Naive B cell (primary cell): ENCODE measurements at regions not wholly inside any gene's neighbourhood (a gene's known extent, or its start where the extent isn't known, plus 50 kb on each side); places are given as distances from the start of the nearest gene placed in this dataset.
A peak's percentile ranks its signal among the peaks of the same experiment; 100 is the strongest.

Experiments
- ATAC-seq, 2 donors: fragments of 150-1000 bp; cut with Tn5 transposase; 2 replicates each; pipeline ENCODE4 v1.10.0; 2021; ENCODE audit warnings: low read depth in 2 of 2, mild to moderate bottlenecking in 2 of 2, moderate library complexity in 2 of 2
- DNase-seq: peaks from one replicate; pipeline ENCODE4 v3.0.0; 2022
- H3K27ac Mint-ChIP-seq, 6 donors: one replicate each; pipeline ENCODE4 v1.8.0; 2020 to 2022; ENCODE audit warnings: mild to moderate bottlenecking in 6 of 6, mixed read lengths in 6 of 6, moderate library complexity in 5 of 6, inconsistent platforms in 2 of 6
- H3K27me3 Mint-ChIP-seq, 3 donors: one replicate each; pipeline ENCODE4 v1.8.0; 2021 to 2022; ENCODE audit warnings: mixed read lengths in 3 of 3, mild to moderate bottlenecking in 1 of 3
- H3K36me3 Mint-ChIP-seq, 2 donors: one replicate each; pipeline ENCODE4 v1.8.0; 2020 to 2022; ENCODE audit warnings: mixed read lengths in 2 of 2, inconsistent platforms in 1 of 2, mild to moderate bottlenecking in 1 of 2
- H3K4me1 Mint-ChIP-seq, 3 donors: one replicate each; pipeline ENCODE4 v1.8.0; 2020 to 2022; ENCODE audit warnings: mixed read lengths in 3 of 3, inconsistent platforms in 1 of 3, mild to moderate bottlenecking in 1 of 3, moderate library complexity in 1 of 3
- H3K4me3 Mint-ChIP-seq, 8 donors: one replicate each; pipeline ENCODE4 v1.8.0; 2020 to 2022; ENCODE audit warnings: mild to moderate bottlenecking in 8 of 8, mixed read lengths in 8 of 8, moderate library complexity in 8 of 8, inconsistent platforms in 2 of 8
- H3K9me3 Mint-ChIP-seq, 7 donors: one replicate each; pipeline ENCODE4 v1.8.0; 2020 to 2022; ENCODE audit warnings: mixed read lengths in 7 of 7, mild to moderate bottlenecking in 5 of 7, inconsistent platforms in 2 of 7, moderate library complexity in 1 of 7

DNA sequence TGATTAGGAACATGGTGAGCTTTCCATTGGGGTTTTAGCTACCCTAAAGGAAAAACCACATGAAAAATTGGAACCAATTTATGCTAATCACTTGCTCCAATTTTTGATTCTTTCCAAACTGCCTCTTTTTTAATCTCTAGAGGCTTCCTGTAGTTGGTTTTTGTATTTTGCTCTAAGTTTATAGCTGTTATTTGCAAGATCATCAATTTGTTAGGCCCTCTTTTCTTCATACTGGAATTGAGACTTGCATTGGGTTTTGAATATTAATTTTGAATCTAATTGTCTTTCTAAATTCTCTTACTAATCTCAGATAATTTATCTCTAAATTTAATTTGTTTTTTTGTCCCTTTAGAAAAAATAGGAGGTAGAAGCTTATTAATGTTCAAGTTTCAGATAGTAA is 713.3 kb downstream of the REEP3 start:
- Mint-ChIP-seq H3K9me3 (peaks cover 0 to 5% (median 3%) of the 10 kb centered on the region in 7 donors), H3K4me1 (no peaks in the 10 kb centered on the region), H3K4me3 (no peak overlapping the region), H3K36me3 (no peaks in the 10 kb centered on the region), H3K27me3 (no peaks in the 10 kb centered on the region), H3K27ac (no peak overlapping the region)
- DNase-seq (no peak), ATAC-seq (no peak)

DNA sequence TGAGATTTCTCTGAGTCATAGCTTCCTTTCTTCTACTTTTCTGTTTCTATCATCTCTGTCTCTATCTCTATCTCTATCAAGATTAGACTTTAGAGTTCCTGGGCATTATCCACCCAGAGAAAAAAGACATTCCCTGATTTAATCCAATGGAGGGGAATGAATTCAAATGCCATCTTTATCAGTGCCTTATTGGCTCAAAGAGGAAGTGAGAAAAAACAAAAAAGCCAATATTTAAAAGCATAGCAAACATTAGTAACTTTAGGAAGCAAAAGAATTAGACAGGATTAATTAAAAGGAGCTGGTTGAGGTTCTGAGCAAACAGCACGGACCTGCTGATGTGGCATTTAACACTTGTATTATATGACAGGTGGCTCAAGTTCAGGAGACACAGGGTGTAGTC is 736.5 kb downstream of the REEP3 start:
- ATAC-seq: no peak
- Mint-ChIP-seq H3K27me3 (no peaks in the 10 kb centered on the region), H3K36me3 (no peaks in the 10 kb centered on the region), H3K4me3 (no peak overlapping the region), H3K4me1 (no peaks in the 10 kb centered on the region), H3K9me3 (peaks cover 0 to 8% (median 0%) of the 10 kb centered on the region in 7 donors), H3K27ac (no peak overlapping the region)
- no peak for DNase-seq

- Mint-ChIP-seq H3K36me3 (no peaks in the 10 kb centered on the region), H3K4me3 (no peak overlapping the region), H3K27ac (peak overlapping the region in 1 of 6 donors; percentile 0), H3K4me1 (no peaks in the 10 kb centered on the region), H3K9me3 (peaks cover 0 to 8% (median 0%) of the 10 kb centered on the region in 7 donors), H3K27me3 (no peaks in the 10 kb centered on the region)
- ATAC-seq: no peak
- DNase-seq: no peak
These were observed 739.9 kb downstream of the REEP3 start for GRCh38 chr10:64261092-64261491.

DNA sequence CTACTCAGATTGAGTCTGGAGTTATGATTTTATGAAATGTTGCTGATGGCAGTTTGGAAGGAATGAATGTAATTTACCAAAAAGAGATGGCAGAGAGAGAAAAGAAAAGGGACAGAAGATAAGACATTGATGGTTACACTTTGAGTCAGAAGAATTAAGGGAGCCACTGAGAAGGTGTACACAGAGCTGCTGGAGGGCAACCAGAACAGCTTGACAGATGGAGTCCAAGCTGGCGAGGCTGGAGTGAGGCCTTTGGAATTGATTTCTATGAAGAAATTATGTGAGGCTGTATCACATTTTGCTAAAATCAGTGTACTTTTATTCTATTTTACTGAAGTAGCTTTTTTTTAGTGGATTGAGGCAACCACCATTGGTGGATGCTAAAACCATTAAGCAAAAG is 740.5 kb downstream of the REEP3 start:
- Mint-ChIP-seq H3K4me3 (no peak overlapping the region), H3K27me3 (no peaks in the 10 kb centered on the region), H3K9me3 (peaks cover 0 to 8% (median 0%) of the 10 kb centered on the region in 7 donors), H3K27ac (no peak overlapping the region), H3K36me3 (no peaks in the 10 kb centered on the region), H3K4me1 (no peaks in the 10 kb centered on the region)
- no peak for DNase-seq
- ATAC-seq: no peak

- Mint-ChIP-seq H3K27me3 (no peaks in the 10 kb centered on the region), H3K9me3 (peaks cover 0 to 11% (median 2%) of the 10 kb centered on the region in 7 donors), H3K4me1 (no peaks in the 10 kb centered on the region)
These were observed 744.8 kb downstream of the REEP3 start for GRCh38 chr10:64265961-64266360.

DNA sequence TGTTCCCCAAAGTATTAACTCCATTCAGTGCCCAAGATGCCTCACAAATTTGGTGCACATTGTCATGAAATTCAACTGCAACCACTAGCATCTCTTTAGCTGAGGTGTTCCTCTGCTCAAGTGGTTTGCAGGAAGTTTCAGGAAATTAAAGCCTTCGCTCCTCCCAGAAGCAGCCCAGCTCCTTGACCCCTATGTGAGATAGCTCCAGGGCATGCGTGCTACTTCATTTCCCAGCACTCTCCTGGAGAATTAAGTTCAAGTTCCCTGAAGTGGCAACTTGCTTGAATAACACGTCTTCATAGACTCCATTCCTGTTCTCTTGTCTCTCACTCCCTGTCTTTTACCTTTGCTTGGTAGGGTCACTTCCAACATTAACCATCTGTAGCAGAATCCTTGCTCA is 750.3 kb downstream of the REEP3 start:
- Mint-ChIP-seq H3K9me3 (peaks cover 0 to 4% (median 1%) of the 10 kb centered on the region in 7 donors), H3K4me3 (no peak overlapping the region), H3K4me1 (no peaks in the 10 kb centered on the region), H3K27ac (no peak overlapping the region), H3K27me3 (no peaks in the 10 kb centered on the region), H3K36me3 (no peaks in the 10 kb centered on the region)
- ATAC-seq (no peak), DNase-seq (no peak)

More at GRCh38 chr10:64265961-64266360, 744.8 kb downstream of the REEP3 start:
- Mint-ChIP-seq H3K4me3 (no peak overlapping the region), H3K36me3 (no peaks in the 10 kb centered on the region), H3K27ac (no peak overlapping the region)
- no peak for ATAC-seq
- no peak for DNase-seq

DNA sequence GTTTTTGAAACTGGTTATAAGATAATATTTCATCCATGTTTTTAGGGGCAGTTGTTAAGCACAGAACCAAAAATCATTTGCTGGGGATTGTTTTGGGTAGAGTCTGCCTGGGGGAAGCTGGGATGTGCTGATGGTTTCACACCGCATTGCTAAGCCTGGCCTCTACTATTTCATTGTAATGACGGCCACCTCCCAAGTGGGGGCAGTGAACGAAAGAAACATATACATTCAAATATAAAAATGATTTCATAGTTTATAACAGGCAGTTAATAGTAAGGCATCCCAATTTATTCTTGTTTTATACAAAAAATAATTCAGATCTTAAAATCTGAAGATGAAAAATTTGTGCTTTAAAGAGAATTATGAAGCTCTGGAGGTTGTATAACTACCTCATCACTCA is 750.8 kb downstream of the REEP3 start:
- Mint-ChIP-seq H3K27ac (no peak overlapping the region), H3K4me1 (no peaks in the 10 kb centered on the region), H3K36me3 (no peaks in the 10 kb centered on the region), H3K27me3 (no peaks in the 10 kb centered on the region), H3K4me3 (no peak overlapping the region), H3K9me3 (peaks cover 0 to 4% (median 2%) of the 10 kb centered on the region in 7 donors)
- ATAC-seq (no peak), DNase-seq (no peak)

GRCh38 chr10:64275001-64275400 is 753.8 kb downstream of the REEP3 start:
- no peaks in the 10 kb centered on the region for H3K4me1 Mint-ChIP-seq
- H3K9me3 Mint-ChIP-seq: peaks cover 0 to 4% (median 0%) of the 10 kb centered on the region in 7 donors
- no peaks in the 10 kb centered on the region for H3K36me3 Mint-ChIP-seq
- DNase-seq: no peak
- H3K27ac Mint-ChIP-seq: no peak overlapping the region
- no peaks in the 10 kb centered on the region for H3K27me3 Mint-ChIP-seq
- no peak overlapping the region for H3K4me3 Mint-ChIP-seq
- ATAC-seq: no peak

GRCh38 chr10:64275774-64276173 is 754.6 kb downstream of the REEP3 start:
- H3K36me3 Mint-ChIP-seq: no peaks in the 10 kb centered on the region
- DNase-seq: no peak
- H3K27ac Mint-ChIP-seq: no peak overlapping the region
- no peak overlapping the region for H3K4me3 Mint-ChIP-seq
- no peaks in the 10 kb centered on the region for H3K4me1 Mint-ChIP-seq
- peaks cover 0 to 4% (median 0%) of the 10 kb centered on the region in 7 donors for H3K9me3 Mint-ChIP-seq
- no peaks in the 10 kb centered on the region for H3K27me3 Mint-ChIP-seq
- ATAC-seq: no peak

DNA sequence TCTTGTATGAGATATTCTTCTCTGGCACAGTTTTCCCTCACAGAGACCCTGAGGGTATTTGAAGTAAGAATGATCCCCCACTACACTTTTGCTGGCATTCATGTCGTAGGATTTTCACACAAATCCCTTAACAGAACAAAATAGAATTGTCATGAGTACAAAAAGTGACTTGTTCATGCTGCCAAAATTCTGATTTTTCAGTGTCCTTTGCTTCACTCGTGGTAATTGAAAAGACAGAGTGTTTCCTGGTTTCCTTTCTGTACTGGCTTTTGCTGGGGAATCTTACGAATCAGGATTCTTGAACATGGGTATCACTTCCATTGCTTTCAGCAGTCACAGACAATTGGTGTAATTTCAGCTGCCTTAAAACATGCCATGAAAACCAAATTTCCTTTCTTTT is 756.3 kb downstream of the REEP3 start:
- Mint-ChIP-seq H3K9me3 (peaks cover 0 to 4% (median 0%) of the 10 kb centered on the region in 7 donors), H3K4me1 (no peaks in the 10 kb centered on the region), H3K27me3 (no peaks in the 10 kb centered on the region), H3K4me3 (no peak overlapping the region), H3K27ac (no peak overlapping the region), H3K36me3 (no peaks in the 10 kb centered on the region)
- ATAC-seq (no peak), DNase-seq (no peak)

GRCh38 chr10:64283621-64284020 is 762.4 kb downstream of the REEP3 start:
- ATAC-seq (no peak), DNase-seq (no peak)
- Mint-ChIP-seq H3K36me3 (no peaks in the 10 kb centered on the region), H3K9me3 (peaks cover 0 to 9% (median 0%) of the 10 kb centered on the region in 7 donors), H3K4me3 (no peak overlapping the region), H3K27me3 (peaks cover 0 to 8% (median 4%) of the 10 kb centered on the region in 3 donors), H3K4me1 (no peaks in the 10 kb centered on the region), H3K27ac (no peak overlapping the region)

DNA sequence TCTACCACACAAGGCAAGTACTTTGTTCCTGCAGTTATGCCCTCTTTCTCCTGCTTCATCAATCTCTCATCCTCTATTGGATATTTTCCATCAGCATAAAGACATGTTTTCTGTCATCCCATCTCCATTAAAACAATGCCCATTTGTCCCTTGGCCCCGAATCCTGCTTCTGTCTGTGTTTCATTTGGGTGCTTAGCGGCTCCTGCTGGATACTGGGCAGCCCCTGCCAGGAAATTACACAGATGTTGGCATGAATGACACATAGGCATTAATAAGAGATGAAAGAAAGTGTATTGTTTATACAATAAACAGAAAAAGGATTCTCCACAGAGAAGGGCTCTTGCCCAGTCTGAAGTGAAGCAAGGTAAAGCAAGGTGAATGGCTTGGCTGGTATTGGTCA is 765.3 kb downstream of the REEP3 start:
- no peaks in the 10 kb centered on the region for H3K4me1 Mint-ChIP-seq

DNA sequence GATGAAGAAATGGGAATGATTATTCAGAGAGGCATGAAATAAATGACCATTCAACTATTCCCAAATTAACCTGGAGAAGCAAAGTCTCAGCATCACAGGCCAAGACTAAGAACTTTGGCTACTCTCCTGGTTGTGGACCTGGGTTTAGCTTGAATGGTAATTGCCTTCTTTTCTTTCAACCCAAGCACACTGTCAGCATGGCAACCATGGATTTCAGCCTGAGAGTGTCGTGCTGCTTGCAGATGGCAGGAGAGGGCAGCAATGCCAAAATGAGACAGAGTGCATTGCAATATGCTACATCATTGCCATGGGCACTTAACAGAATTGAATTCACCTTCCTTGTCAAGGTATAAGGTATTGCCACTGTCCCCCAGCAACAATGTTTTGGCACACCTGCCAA is 767.2 kb downstream of the REEP3 start:
- H3K4me3 Mint-ChIP-seq: no peak overlapping the region
- H3K4me1 Mint-ChIP-seq: no peaks in the 10 kb centered on the region
- H3K36me3 Mint-ChIP-seq: no peaks in the 10 kb centered on the region
- peaks cover 0 to 9% (median 0%) of the 10 kb centered on the region in 7 donors for H3K9me3 Mint-ChIP-seq
- no peak overlapping the region for H3K27ac Mint-ChIP-seq
- DNase-seq (no peak), ATAC-seq (no peak)
- H3K27me3 Mint-ChIP-seq: peaks cover 0 to 8% (median 4%) of the 10 kb centered on the region in 3 donors

More for the DNA sequence above, 765.3 kb downstream of the REEP3 start:
- Mint-ChIP-seq H3K36me3 (no peaks in the 10 kb centered on the region), H3K27ac (no peak overlapping the region), H3K9me3 (peaks cover 0 to 9% (median 0%) of the 10 kb centered on the region in 7 donors), H3K4me3 (no peak overlapping the region), H3K27me3 (peaks cover 0 to 8% (median 4%) of the 10 kb centered on the region in 3 donors)
- ATAC-seq: no peak
- DNase-seq: no peak

GRCh38 chr10:64303566-64303965 is 782.4 kb downstream of the REEP3 start:
- ATAC-seq (no peak), DNase-seq (no peak)
- H3K4me3 Mint-ChIP-seq: no peak overlapping the region
- H3K4me1 Mint-ChIP-seq: no peaks in the 10 kb centered on the region
- H3K9me3 Mint-ChIP-seq: no peaks in the 10 kb centered on the region
- no peaks in the 10 kb centered on the region for H3K27me3 Mint-ChIP-seq
- H3K36me3 Mint-ChIP-seq: no peaks in the 10 kb centered on the region
- no peak overlapping the region for H3K27ac Mint-ChIP-seq

- peaks cover 0 to 3% (median 0%) of the 10 kb centered on the region in 7 donors for H3K9me3 Mint-ChIP-seq
- no peak overlapping the region for H3K4me3 Mint-ChIP-seq
- no peak for ATAC-seq
- H3K27ac Mint-ChIP-seq: no peak overlapping the region
- DNase-seq: no peak
- H3K4me1 Mint-ChIP-seq: no peaks in the 10 kb centered on the region
- H3K27me3 Mint-ChIP-seq: no peaks in the 10 kb centered on the region
- H3K36me3 Mint-ChIP-seq: no peaks in the 10 kb centered on the region
These were observed 785.6 kb downstream of the REEP3 start for GRCh38 chr10:64306729-64307327.
